Keratinocyte (primary cell): ENCODE measurements at regions not wholly inside any gene's neighbourhood (a gene's known extent, or its start where the extent isn't known, plus 50 kb on each side); places are given as distances from the start of the nearest gene placed in this dataset.

Experiments
- DNase-seq: peaks from one replicate; pipeline ENCODE4 v3.0.0-alpha.2; 2011; ENCODE audit warnings: low read depth, missing footprints, low spot score
- FAIRE-seq: peaks from 2 replicates; lab custom pipeline; 2011; peaks lifted over from hg19 to GRCh38; lab: Jason Lieb, UNC
- H2AFZ ChIP-seq: 2 replicates; pipeline ENCODE4 v1.6.0; 2012; ENCODE audit warnings: low read length, control low read depth, inconsistent platforms; ENCODE audit not compliant: control insufficient read depth
- H3K27ac ChIP-seq: 2 replicates; pipeline ENCODE4 v1.5.1; 2011; ENCODE audit warnings: low read length; ENCODE audit not compliant: control insufficient read depth, insufficient read depth
- H3K27me3 ChIP-seq: 3 replicates; pipeline ENCODE4 v1.6.0; 2011; ENCODE audit warnings: low read length; ENCODE audit not compliant: control insufficient read depth, insufficient read depth; ENCODE audit errors: extremely low read depth
- H3K36me3 ChIP-seq, 2 experiments: 2 replicates in 1 of 2; 3 replicates in 1 of 2; pipeline ENCODE4 v1.5.1; 2011; ENCODE audit warnings: low read length in 2 of 2, mild to moderate bottlenecking in 1 of 2; ENCODE audit not compliant: control insufficient read depth in 2 of 2, insufficient read depth in 2 of 2; ENCODE audit errors: extremely low read depth in 1 of 2
- H3K4me1 ChIP-seq: 3 replicates; pipeline ENCODE4 v1.5.1; 2011; ENCODE audit warnings: low read length; ENCODE audit not compliant: control insufficient read depth, insufficient read depth; ENCODE audit errors: extremely low read depth
- H3K4me2 ChIP-seq: 3 replicates; pipeline ENCODE4 v1.6.0; 2011; ENCODE audit warnings: low read depth, low read length; ENCODE audit not compliant: control insufficient read depth, insufficient read depth; ENCODE audit errors: extremely low read depth
- H3K4me3 ChIP-seq, 3 experiments: fragments of 200-600 bp in 1 of 3; sonication (generic) in 1 of 3; 2 replicates in 2 of 3; 3 replicates in 1 of 3; pipeline ENCODE4 v1.5.1; 2011 to 2016; ENCODE audit warnings: low read length in 3 of 3, mild to moderate bottlenecking in 3 of 3, control low read depth in 2 of 3, inconsistent platforms in 1 of 3, low read depth in 1 of 3, mixed read lengths in 1 of 3, mixed run types in 1 of 3, moderate library complexity in 1 of 3; ENCODE audit not compliant: control insufficient read depth in 2 of 3, insufficient read depth in 2 of 3; ENCODE audit errors: extremely low read depth in 1 of 3
- H3K79me2 ChIP-seq: 2 replicates; pipeline ENCODE4 v1.6.0; 2012; ENCODE audit warnings: low read length; ENCODE audit not compliant: control insufficient read depth, insufficient read depth
- H3K9ac ChIP-seq: 3 replicates; pipeline ENCODE4 v1.6.0; 2011; ENCODE audit warnings: low read length; ENCODE audit not compliant: control insufficient read depth, insufficient read depth; ENCODE audit errors: extremely low read depth
- H3K9me1 ChIP-seq: 3 replicates; pipeline ENCODE4 v1.6.0; 2011; ENCODE audit warnings: low read length; ENCODE audit not compliant: control insufficient read depth, insufficient read depth; ENCODE audit errors: extremely low read depth
- H3K9me3 ChIP-seq: 2 replicates; pipeline ENCODE4 v1.5.1; 2012; ENCODE audit warnings: low read depth, low read length; ENCODE audit not compliant: control insufficient read depth
- H4K20me1 ChIP-seq: 3 replicates; pipeline ENCODE4 v1.6.0; 2011; ENCODE audit warnings: low read length; ENCODE audit not compliant: control insufficient read depth, insufficient read depth; ENCODE audit errors: extremely low read depth
- EZH2 ChIP-seq: IDR thresholded peaks from one replicate; pipeline ENCODE4 v1.6.1; 2012; ENCODE audit warnings: inconsistent platforms, mild to moderate bottlenecking, low read length, moderate library complexity
- dilution Hi-C: fragments of 300-500 bp; cut with MboI; formaldehyde crosslinking; loops from one replicate; pipeline ENCODE4 v1.7.0; 2020; ENCODE audit warnings: low sequenced_read_pairs; ENCODE audit not compliant: extremely low pct_ligation_motif_present
- TF ChIP-seq, protein P1 (sequence below), 3 experiments: IDR thresholded peaks in 1 of 3; conservative IDR thresholded peaks in 1 of 3; optimal IDR thresholded peaks in 1 of 3; 2 replicates in 2 of 3; 3 replicates in 1 of 3; pipeline versions ENCODE3 to v1.5.1; 2011; ENCODE audit warnings: low read length in 3 of 3, mild to moderate bottlenecking in 3 of 3, moderate library complexity in 2 of 3, control low read depth in 1 of 3, inconsistent platforms in 1 of 3; ENCODE audit not compliant: insufficient read depth in 2 of 3; ENCODE audit errors: extremely low read depth in 1 of 3

DNA sequence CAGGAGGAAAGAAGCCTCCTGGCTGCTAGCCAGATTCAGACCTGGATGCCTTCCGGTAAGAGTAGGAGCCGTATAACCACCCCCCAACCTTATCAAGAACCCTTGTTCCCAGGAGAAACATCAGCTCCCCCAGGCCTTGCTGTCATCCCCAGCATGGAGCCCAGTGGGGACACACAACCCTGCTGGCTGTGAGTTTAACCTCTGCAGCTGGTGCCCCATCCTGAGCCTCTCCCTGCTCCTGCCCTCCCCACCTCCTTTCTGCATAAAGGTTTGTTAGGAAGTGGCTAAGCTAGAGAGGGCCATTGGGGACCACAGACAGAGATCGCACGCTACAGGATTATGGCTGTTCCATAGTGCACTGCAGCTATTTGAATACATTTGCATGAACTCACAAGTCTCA, 55.5 kb upstream of the RPL38 start:
- Histone ChIP-seq H2AFZ (no peak overlapping the region), H3K27ac (no peak overlapping the region), H4K20me1 (no peaks in the 10 kb centered on the region), H3K4me1 (no peaks in the 10 kb centered on the region), H3K27me3 (no peaks in the 10 kb centered on the region), H3K4me3 (no peak overlapping the region), H3K79me2 (no peaks in the 10 kb centered on the region), H3K9me1 (no peaks in the 10 kb centered on the region), H3K9ac (no peak overlapping the region), H3K36me3 (no peaks in the 10 kb centered on the region), H3K9me3 (no peaks in the 10 kb centered on the region), H3K4me2 (no peak overlapping the region)
- dilution Hi-C loops = no loop called here
- FAIRE-seq (no peak), DNase-seq (no peak)
- TF ChIP-seq, protein P1, sequence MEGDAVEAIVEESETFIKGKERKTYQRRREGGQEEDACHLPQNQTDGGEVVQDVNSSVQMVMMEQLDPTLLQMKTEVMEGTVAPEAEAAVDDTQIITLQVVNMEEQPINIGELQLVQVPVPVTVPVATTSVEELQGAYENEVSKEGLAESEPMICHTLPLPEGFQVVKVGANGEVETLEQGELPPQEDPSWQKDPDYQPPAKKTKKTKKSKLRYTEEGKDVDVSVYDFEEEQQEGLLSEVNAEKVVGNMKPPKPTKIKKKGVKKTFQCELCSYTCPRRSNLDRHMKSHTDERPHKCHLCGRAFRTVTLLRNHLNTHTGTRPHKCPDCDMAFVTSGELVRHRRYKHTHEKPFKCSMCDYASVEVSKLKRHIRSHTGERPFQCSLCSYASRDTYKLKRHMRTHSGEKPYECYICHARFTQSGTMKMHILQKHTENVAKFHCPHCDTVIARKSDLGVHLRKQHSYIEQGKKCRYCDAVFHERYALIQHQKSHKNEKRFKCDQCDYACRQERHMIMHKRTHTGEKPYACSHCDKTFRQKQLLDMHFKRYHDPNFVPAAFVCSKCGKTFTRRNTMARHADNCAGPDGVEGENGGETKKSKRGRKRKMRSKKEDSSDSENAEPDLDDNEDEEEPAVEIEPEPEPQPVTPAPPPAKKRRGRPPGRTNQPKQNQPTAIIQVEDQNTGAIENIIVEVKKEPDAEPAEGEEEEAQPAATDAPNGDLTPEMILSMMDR (optimal IDR thresholded peaks at IDR 0.05 in 1 of 3, IDR thresholded peaks at IDR 0.05 in 1 of 3, conservative IDR thresholded peaks at IDR 0.05 in 1 of 3; ENCODE audit: extremely low read depth in 1 of 3, insufficient read depth in 2 of 3, low read length in 3 of 3) = no peak
- no peak for TF ChIP-seq EZH2

- FAIRE-seq = no peak
- TF ChIP-seq, protein P1 (optimal IDR thresholded peaks at IDR 0.05 in 1 of 3, IDR thresholded peaks at IDR 0.05 in 1 of 3, conservative IDR thresholded peaks at IDR 0.05 in 1 of 3; ENCODE audit: extremely low read depth in 1 of 3, insufficient read depth in 2 of 3, low read length in 3 of 3) = no peak
- TF ChIP-seq EZH2 = no peak
- DNase-seq = no peak
- Histone ChIP-seq H4K20me1 (no peaks in the 10 kb centered on the region), H3K9ac (no peak overlapping the region), H3K4me2 (no peak overlapping the region), H3K9me1 (no peaks in the 10 kb centered on the region), H3K9me3 (no peaks in the 10 kb centered on the region), H3K36me3 (no peaks in the 10 kb centered on the region), H3K4me1 (no peaks in the 10 kb centered on the region), H3K27me3 (no peaks in the 10 kb centered on the region), H3K27ac (no peak overlapping the region), H3K4me3 (no peak overlapping the region), H2AFZ (no peak overlapping the region), H3K79me2 (no peaks in the 10 kb centered on the region)
- dilution Hi-C loops = no loop called here
Observed at GRCh38 chr17:74148446-74148845, 55.0 kb upstream of the RPL38 start.
